GM21423 (cell line): ENCODE measurements at regions not wholly inside any gene's neighbourhood (a gene's known extent, or its start where the extent isn't known, plus 50 kb on each side); places are given as distances from the start of the nearest gene placed in this dataset.

ENCODE experiments used
- ATAC-seq: cut with Tn5 transposase; IDR thresholded peaks from one replicate; pipeline ENCODE4 v1.9.1; 2021; ENCODE audit warnings: mild to moderate bottlenecking, moderate library complexity; ENCODE audit not compliant: unreplicated experiment

DNA sequence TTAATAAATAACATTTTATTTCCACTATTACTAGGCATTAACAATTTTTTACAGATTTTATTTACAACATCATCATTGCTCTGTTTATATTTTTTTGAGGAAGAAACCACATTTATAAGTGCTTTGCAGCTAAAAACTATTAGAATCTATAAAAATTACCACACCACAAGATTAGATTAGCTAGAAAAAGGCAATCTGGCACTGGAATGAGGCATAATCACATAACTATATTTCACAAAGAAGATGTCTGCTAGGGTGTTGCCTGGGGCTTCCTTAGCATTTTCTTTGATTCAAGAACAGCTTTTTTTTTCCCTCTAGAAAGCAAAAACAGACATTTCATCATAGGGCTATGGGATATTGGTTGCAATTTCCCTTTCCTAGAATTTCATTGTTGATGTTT is 2169.2 kb downstream of the MRPL39 start:
- ATAC-seq, result no peak

DNA sequence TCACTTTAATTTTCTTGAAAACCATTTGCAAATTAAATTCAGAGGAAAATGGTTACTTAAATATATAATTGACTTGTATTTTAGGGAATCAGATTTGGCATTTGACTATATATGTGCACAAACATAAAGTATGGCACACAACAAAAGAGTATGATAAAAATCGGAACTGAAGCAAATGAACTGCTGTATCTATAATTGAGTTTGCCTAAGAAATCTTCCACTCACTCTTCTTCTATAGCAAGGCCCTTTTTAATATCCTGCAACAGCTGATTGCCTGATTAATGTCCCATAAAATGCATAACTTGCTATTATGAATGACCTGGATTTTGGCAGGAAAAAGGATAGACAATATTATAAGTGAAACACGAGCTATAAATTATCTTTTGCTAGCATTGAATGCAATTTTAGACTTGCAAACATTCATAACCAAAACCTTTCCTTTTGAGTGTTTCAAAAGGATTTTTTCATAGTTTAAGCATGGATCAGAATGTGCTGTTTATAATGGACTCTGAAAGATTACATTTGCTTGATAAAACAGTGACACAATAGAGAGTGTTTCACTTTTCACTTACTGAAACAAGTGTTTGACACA is 2204.3 kb downstream of the MRPL39 start:
- ATAC-seq, result no peak

- no peak for ATAC-seq
Measured at GRCh38 chr21:23401278-23401677, 2206.0 kb downstream of the MRPL39 start.

DNA sequence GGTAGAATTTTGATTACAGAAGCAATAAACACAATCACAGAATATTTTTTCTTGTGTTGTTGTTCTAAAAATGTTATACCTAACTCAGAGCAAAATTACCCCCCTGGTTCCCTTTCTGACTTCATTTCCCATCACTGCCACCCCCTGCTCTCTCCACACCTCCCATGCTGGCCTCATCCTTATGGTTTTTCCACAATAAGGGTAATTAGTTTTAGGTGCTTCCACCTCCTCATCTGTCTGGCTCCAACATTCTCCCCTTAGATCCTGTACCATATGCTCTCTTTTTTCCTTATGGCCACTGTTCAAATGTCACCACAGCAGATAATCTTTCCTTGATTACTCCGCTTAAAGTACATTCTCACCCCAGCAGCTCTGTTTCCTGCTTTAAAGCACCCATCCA is 2208.6 kb downstream of the MRPL39 start:
- ATAC-seq, result no peak

- ATAC-seq, result no peak
Measured at GRCh38 chr21:23394458-23394857, 2212.8 kb downstream of the MRPL39 start.

- ATAC-seq, result no peak
Measured at GRCh38 chr21:23384679-23385078, 2222.6 kb downstream of the MRPL39 start.

DNA sequence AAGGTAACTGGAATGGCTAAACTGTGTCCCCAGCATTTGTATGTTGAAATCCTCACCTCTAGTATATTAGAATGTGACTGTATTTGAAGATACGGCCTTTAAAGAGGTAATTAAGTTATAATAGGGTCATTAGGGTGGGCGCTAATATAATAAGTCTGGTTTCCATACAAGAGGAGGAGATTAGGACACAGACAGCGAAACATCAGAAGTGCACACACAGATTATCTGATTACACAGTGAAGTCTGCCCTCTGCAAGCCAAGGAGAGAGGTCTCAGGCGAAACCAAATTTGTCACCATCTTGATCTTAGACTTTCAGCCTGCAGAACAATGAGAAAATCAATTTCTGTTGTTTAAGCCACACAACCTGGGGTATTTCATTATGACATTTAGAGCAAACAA is 2233.1 kb downstream of the MRPL39 start:
- ATAC-seq, result no peak

DNA sequence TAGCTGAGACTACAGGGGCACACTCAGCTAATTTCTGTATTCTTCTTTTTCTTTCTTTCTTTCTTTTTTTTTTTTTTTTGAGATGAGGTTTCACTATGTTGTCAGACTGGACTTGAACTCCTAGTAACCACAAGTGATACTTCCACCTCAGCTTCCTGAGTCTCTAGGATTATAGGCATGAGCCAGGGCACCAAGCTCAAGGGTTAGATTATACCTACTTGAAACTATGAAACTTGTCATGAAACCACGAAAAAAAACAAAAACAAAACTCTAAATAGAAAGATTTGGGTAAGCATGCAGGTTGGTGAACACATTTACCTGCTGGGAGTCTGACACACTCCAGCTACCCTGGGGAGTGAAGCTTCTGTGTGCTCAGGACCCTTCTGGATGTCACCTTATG is 2250.4 kb downstream of the MRPL39 start:
- ATAC-seq, result no peak

GRCh38 chr21:23316190-23316589 is 2291.1 kb downstream of the MRPL39 start:
- ATAC-seq, result no peak

GRCh38 chr21:23308741-23309140 is 2298.5 kb downstream of the MRPL39 start:
- ATAC-seq, result no peak

DNA sequence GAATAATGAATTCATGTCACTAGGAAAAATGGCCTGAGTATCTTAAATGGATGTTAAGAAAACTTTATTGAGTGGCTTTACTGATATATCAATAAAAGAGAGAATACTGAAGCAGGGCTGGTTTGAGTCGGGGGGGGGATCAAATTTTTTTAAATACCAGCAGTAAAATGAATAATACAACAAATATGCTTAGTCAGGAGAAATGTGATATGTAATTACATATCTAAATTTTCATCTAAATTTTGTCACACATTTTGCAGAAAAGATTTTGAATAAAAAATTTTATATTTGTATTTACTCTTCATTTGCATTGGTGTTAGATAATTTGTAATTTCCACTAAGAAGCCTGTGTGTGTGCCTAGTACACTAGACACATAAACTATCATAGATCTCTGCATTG is 2300.2 kb downstream of the MRPL39 start:
- no peak for ATAC-seq

DNA sequence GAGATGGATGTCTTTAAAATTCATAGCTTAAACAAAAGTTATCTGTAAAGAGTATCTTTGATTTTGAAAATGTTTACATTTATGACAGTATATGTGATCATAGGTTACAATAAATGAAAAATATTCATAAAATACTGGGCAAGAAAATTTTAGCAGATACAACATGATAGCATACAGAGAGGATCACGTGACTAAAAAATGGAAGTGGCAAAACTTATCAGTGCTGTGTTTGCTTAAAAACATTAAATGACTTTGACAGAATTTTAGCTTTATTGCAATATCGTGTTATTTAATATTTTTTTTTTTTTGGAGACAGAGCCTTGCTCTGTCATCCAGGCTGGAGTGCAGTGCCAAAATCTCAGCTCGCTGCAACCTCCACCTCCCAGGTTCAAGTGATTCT is 2294.1 kb downstream of the NCAM2 start:
- ATAC-seq, result no peak

DNA sequence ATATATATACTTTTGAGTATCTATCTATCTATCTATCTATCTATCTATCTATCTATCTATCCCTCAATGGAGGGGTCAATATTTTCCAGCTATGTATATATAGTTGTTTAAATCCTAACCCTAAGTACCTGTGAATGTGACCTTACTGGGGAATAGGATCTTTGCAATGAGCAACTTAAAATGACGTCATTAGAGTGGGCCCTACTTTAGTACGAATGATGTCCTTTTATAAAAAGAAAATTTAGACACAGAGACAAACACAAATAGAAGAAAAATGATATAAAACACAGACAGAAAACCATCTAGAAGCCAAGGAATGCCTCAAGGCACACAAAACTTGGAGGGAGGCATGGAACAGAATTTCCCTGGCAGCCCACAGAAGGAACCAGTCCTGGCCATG is 2283.7 kb downstream of the NCAM2 start:
- no peak for ATAC-seq

GRCh38 chr21:23249760-23250159 is 2251.6 kb downstream of the NCAM2 start:
- ATAC-seq, result no peak

DNA sequence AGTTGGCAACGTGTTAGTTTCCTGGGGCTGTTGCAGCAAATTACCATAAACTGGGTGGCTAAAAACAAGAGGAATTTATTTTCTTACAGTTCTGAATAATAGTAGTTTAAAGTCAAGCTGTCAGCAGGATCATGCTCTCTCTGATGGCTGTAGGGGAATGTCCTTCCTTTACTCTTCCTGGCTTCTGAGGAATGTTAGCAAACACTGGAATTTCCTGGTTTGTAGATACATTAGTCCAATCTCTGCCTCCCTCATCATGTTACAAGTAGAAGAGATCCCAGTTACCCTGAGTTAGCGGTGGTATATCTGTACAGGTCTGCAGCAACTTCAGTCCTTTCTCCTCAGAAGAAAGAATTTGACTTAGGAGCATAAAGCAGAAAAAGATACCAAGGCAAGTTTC is 2249.1 kb downstream of the NCAM2 start:
- ATAC-seq, result no peak

DNA sequence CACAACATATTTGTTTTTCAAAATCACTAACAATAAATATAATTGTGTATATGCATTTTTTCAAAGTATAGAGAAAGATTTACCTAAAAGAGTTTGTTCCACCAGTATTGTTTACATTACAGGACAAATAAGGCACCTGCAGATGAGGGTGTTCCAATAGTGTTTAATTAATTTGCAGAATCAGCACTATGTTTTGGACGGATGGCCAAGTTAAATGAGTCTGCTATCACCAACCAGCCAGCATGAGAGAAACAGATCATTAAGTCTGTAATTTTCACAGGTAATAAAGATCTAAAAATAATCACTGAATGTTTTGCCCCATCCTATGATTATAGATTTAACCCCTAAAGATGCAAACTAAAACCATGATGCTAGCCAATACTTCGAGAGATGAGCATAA is 2247.0 kb downstream of the NCAM2 start:
- ATAC-seq, result no peak

GRCh38 chr21:23223882-23224281 is 2225.7 kb downstream of the NCAM2 start:
- ATAC-seq, result no peak

DNA sequence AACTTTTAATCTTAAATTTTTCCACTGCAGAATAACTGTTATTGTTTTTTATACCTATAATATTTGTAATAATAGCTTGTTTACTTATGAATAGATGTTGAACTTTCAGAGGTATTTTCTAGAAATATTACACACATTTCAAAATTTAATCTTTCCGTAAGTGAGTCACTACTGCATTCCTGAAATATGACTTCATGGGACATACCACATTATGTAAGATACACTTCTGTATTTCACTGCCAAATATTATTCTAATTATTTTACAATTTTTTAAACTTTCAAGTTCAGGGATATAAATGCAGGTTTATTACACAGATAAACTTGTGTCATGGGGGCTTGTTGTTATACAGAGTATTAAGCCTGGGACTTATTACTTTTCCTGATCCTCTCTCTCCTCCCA is 2220.5 kb downstream of the NCAM2 start:
- ATAC-seq, result no peak

DNA sequence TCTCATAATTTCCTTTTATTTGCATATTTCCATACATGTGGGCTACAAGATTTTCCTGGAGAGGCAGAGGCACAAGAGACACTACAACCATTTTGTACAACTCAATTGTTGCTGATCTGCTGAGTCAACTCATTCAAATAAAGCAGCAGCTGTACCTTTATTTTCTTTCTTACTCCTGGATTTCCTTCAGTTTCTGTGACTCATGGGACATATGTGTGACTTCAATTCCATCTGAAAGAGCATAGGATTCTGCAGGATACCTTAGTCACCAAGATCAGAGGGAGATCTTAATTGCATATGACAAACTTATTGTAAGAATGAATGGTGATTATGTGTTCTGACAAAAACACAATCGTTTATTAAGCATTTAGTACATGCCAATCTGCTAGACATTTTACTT is 2219.4 kb downstream of the NCAM2 start:
- no peak for ATAC-seq

- ATAC-seq, result no peak
Measured at GRCh38 chr21:23215261-23215660, 2217.1 kb downstream of the NCAM2 start.
